SU-DHL-6 (cell line): ENCODE measurements at regions not wholly inside any gene's neighbourhood (a gene's known extent, or its start where the extent isn't known, plus 50 kb on each side); places are given as distances from the start of the nearest gene placed in this dataset.

Experiments used
- CTCF ChIP-seq: fragments of 200-600 bp; sonication (generic); IDR thresholded peaks from one replicate; pipeline ENCODE4 v1.5.1; 2017; ENCODE audit warnings: antibody characterized with exemption, mild to moderate bottlenecking, low read length, moderate library complexity; ENCODE audit not compliant: insufficient read depth, poor library complexity, severe bottlenecking
- EZH2phosphoT487 ChIP-seq: fragments of 200-600 bp; sonication (generic), shearing (Covaris generic); conservative IDR thresholded peaks from 2 replicates; pipeline ENCODE4 v1.6.1; 2018; ENCODE audit warnings: mild to moderate bottlenecking, antibody characterized with exemption, low read length, moderate library complexity, mixed read lengths

GRCh38 chr11:115886422-115886733 is 382.2 kb upstream of the CADM1 start:
- no peak for TF ChIP-seq CTCF
- TF ChIP-seq EZH2phosphoT487 = no peak
